SIG-M5 treated with dmso at 0.1 percent for 504 hours (cell line): ENCODE measurements at regions not wholly inside any gene's neighbourhood (a gene's known extent, or its start where the extent isn't known, plus 50 kb on each side); places are given as distances from the start of the nearest gene placed in this dataset.
"Not testable (repeated sequence)": the region's sequence is repeated elsewhere in the genome, so short reads cannot be mapped to it uniquely, and the experiment has no call there.

Source experiments
- DNase-seq: peaks from one replicate; lab custom pipeline; 2025; ENCODE audit not compliant: unreplicated experiment; lab: John Stamatoyannopoulos, UW

GRCh38 chr6:27547157-27548075 lies 74.5 kb upstream of the ZNF184 start:
- DNase-seq: no peak

DNA sequence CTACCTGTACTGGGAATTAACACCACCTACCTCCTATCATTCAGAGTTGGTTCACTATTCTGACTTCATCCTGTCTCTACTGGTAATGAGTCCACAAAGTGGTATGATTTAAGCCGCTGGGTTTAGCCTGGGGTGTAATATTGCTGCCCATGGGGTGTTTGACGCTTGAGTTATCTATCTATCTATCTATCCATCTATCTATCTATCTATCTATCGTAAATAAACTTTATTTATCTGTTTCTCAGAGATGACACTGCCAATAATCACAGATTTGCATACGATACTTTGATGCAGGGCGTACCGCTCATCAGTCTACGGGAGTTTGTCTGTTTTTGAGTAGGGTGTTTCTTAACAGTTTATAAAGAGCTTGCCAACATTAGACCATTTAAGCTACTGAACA lies 73.6 kb upstream of the ZNF184 start:
- no peak for DNase-seq

DNA sequence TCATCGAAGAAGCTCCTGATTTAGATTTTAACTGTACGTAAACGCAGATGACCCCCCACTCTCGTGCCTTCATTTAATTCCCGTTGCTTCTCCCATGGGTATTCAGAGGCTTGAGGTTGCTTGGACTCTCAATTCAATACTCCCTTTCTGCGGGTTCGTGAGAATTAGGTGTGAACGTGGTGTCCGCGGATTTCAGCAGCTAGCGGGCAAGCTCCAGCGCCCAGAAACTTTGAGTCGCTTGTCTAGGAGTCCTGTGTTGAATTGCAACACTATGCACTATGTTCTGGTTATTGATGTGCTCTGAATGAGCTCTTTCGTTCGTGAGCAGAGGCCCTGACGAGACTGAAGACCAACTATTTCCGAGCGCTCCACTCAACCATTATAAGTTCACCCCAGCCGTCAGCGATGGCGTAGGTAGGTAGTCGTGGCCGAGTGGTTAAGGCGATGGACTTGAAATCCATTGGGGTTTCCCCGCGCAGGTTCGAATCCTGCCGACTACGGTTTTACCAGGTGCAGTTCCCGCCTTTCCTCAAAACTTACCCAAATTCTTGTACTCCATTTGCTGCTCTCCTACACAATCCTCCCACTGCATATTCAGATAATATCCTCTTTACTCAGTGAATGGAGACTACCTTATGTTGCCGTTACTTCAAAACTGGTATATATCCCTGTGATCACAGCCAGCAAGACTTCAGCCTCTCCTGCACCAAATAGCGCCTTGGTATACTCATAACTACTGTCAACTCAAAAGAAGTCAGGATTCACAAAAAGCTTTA lies 72.6 kb upstream of the ZNF184 start:
- no peak for DNase-seq

DNA sequence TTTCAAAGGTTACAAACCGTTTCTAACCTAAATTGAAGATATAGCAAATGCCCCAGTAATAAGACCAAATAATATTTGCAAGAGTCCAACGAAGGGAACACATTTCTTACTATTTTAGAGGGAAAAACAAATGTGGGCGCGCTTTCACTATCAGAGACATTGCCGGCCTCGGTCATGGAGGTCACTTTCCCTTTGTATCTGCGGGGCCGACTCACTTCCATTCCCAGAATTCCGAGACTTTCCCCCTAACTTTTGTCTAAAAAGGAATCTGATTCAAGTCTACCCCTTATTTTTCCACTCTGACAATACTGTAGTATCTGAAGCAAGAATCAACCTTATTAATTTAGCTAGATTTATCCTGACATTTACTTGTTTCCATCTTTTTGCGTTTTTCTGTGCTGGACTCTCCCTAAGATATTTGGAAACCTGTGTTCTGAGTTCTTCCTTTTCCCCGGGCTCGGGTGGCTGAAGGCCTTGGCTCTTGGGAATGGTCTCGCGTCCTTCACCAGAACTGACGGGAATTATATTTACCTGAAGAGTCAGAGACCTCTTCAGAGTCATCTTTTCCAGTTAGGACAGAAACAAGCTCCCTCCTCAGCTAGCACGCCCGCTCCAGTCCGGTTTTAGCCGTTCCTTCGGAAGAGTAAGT lies 71.8 kb upstream of the ZNF184 start:
- no peak for DNase-seq

GRCh38 chr6:27544135-27544534 lies 71.2 kb upstream of the ZNF184 start:
- not testable (repeated sequence) for DNase-seq

- DNase-seq: no peak
Observed at GRCh38 chr6:27542485-27542884, 69.6 kb upstream of the ZNF184 start.

DNA sequence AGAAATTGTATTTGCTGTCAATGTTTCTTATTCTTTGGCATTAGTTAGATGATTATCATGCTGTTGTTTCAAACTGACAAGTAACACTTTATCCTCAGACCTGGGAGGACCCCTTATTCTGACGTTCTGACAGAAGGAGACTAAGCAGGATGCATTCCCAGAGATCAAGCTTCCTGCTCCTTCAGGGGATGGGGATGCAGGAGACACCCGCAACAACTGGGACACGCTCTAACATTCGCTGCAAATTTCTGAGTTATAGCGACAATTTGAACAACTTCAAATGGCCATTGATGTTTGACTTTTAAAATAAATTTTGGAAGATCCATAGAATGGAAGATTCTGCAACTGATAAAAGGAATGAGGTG lies 69.0 kb upstream of the ZNF184 start:
- no peak for DNase-seq

GRCh38 chr6:27541212-27541932 lies 68.5 kb upstream of the ZNF184 start:
- no peak for DNase-seq

DNA sequence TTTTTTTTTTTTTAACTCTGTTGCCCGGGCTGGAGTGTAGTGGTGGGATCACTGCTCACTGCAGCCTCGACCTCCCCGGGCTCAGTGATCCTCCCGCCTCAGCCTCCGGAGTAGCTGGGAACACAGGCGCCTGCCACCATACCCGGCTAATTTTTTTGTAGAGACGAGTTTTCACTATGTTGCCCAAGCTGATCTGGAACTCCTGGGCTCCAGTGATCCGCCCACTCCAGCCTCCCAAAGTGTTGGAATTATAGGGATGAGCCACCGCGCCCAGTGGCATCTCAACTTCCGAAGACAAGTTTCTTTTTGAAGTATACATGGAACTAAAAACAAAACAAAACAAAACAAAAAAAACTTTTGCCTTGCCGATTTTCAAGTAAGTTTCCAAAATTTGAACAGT lies 66.6 kb upstream of the ZNF184 start:
- DNase-seq: no peak

- no peak for DNase-seq
Observed at GRCh38 chr6:27532820-27533538, 60.1 kb upstream of the ZNF184 start.

GRCh38 chr6:27531772-27532459 lies 59.0 kb upstream of the ZNF184 start:
- DNase-seq: no peak

- DNase-seq: not testable (repeated sequence)
Observed at GRCh38 chr6:27529796-27530195, 56.9 kb upstream of the ZNF184 start.

- no peak for DNase-seq
Observed at GRCh38 chr6:27528714-27529113, 55.8 kb upstream of the ZNF184 start.
